Panc1 (cell line): ENCODE measurements at regions not wholly inside any gene's neighbourhood (a gene's known extent, or its start where the extent isn't known, plus 50 kb on each side); places are given as distances from the start of the nearest gene placed in this dataset.

Source experiments
- ATAC-seq: fragments of 200-7000 bp; cut with Tn5 transposase; 2 replicates; pipeline ENCODE4 v1.9.1; 2020; ENCODE audit warnings: mild to moderate bottlenecking, moderate library complexity
- BruUV-seq: library from RNA; stranded (reverse); fragments of 400-500 nt; replicated peaks from 2 replicates; lab custom pipeline; 2021; lab: Mats Ljungman, UMichigan
- CTCF ChIA-PET: fragments of 300-600 bp; sonication (Branson Sonifier 250); formaldehyde crosslinking; loops from one replicate; lab custom pipeline; 2022; ENCODE audit warnings: antibody characterized with exemption; lab: Charles Lee
- POLR2A ChIA-PET: fragments of 300-600 bp; sonication (Branson Sonifier 250); formaldehyde crosslinking; loops from one replicate; lab custom pipeline; 2022; ENCODE audit warnings: antibody characterized with exemption; lab: Charles Lee
- DNase-seq: peaks from one replicate; pipeline ENCODE4 v3.0.0-alpha.2; 2010; ENCODE audit warnings: low read depth, low spot score
- H3K27ac ChIP-seq: 2 replicates; pipeline ENCODE4 v1.5.1; 2011; ENCODE audit warnings: mild to moderate bottlenecking, low read length, inconsistent platforms
- H3K27me3 ChIP-seq: fragments of 200-500 bp; sonication (Bioruptor generic); 2 replicates; pipeline ENCODE4 v1.6.0; 2014; ENCODE audit warnings: low read length, inconsistent platforms; ENCODE audit not compliant: control insufficient read depth, insufficient read depth
- H3K36me3 ChIP-seq: fragments of 200-500 bp; sonication (Bioruptor generic); 2 replicates; pipeline ENCODE4 v1.5.1; 2014; ENCODE audit warnings: inconsistent platforms, mild to moderate bottlenecking, low read length, moderate library complexity; ENCODE audit not compliant: control insufficient read depth, insufficient read depth
- H3K4me1 ChIP-seq: 2 replicates; pipeline ENCODE4 v1.5.1; 2011; ENCODE audit warnings: inconsistent platforms, mild to moderate bottlenecking, low read length, moderate library complexity; ENCODE audit not compliant: control insufficient read depth, insufficient read depth
- H3K4me3 ChIP-seq, 2 experiments: 2 replicates each; pipeline ENCODE4 v1.5.1; 2011 to 2012; ENCODE audit warnings: low read depth in 2 of 2, low read length in 2 of 2, mild to moderate bottlenecking in 2 of 2, inconsistent platforms in 1 of 2, moderate library complexity in 1 of 2
- H3K9me3 ChIP-seq: fragments of 200-500 bp; sonication (Bioruptor generic); 2 replicates; pipeline ENCODE4 v1.5.1; 2014; ENCODE audit warnings: low read depth, mild to moderate bottlenecking, inconsistent platforms, low read length, moderate library complexity; ENCODE audit not compliant: control insufficient read depth, insufficient read depth
- POLR2AphosphoS5 ChIP-seq: IDR thresholded peaks from 2 replicates; pipeline ENCODE4 v1.6.1; 2012; ENCODE audit warnings: mild to moderate bottlenecking, low read depth, low read length, moderate library complexity
- SIN3A ChIP-seq: IDR thresholded peaks from 2 replicates; pipeline ENCODE4 v1.6.1; 2012; ENCODE audit warnings: low read depth, mild to moderate bottlenecking, low read length, moderate library complexity, borderline replicate concordance; ENCODE audit not compliant: insufficient read depth
- TCF7L2 ChIP-seq: IDR thresholded peaks from 2 replicates; pipeline ENCODE4 v1.6.1; 2011; ENCODE audit warnings: mild to moderate bottlenecking, low read depth, low read length, inconsistent platforms
- in situ Hi-C: cut with HindIII; loops from 2 replicates; pipeline ENCODE4 v1.10.0; 2016; ENCODE audit warnings: low sequenced_read_pairs, low pct_unique_long_range_greater_than_20kb
- intact Hi-C: fragments of 100-400 bp; cut with micrococcal nuclease; formaldehyde crosslinking; loops from one replicate; pipeline ENCODE4 v1.10.0; 2022; ENCODE audit not compliant: unreplicated experiment
- TF ChIP-seq, protein P1 (sequence below), 2 experiments: IDR thresholded peaks; 2 replicates each; pipeline ENCODE4 v1.6.1; 2011 to 2012; ENCODE audit warnings: low read depth in 2 of 2, control low read depth in 1 of 2, low read length in 1 of 2, mild to moderate bottlenecking in 1 of 2, moderate library complexity in 1 of 2; ENCODE audit not compliant: insufficient read depth in 1 of 2
- TF ChIP-seq, protein P2 (sequence below): fragments of 450-650 bp; IDR thresholded peaks from 2 replicates; pipeline ENCODE4 v1.5.1; 2017; ENCODE audit warnings: mild to moderate bottlenecking

DNA sequence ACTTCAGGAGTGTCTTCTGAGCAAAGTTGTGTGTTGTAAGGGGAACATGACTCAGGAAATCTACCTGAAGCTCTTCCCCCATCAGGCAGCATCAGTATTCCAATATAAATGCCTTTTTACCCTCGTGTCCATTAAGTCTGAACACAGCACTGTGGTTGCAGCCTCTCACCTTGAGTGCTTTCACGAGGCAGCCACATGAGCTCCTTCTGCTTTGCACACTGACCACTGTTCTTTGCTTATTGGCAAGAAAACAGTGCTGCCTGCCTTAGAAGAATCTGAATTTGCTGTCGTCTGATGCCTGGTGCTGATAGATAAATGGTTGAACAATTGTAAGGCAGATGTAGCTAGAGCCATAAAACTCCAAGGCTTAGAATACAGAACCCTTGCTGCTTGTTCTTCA is 139.6 kb upstream of the WDR1 start:
- no TSS peak for BruUV-seq

DNA sequence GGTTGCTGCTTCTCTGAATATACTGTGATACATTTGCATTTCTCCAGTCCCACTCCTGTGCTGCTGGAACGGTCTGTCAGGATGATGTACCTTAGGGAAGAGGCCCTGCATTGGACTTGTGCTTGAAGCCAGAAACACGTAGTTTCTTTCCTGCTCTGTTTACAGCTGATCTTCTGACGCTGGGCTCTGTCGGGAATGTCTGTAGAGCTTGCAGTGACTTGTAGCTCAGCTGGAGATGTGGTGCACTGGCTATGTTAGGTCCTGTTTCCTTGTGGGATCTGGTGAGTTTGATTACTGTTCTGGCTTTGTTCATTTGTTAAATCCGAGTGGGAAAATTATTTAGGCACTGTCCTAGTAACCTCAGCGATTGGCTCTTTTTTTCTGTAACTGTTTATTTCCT is 137.2 kb upstream of the WDR1 start:
- no TSS peak for BruUV-seq
- Histone ChIP-seq H3K36me3 (no peaks in the 10 kb centered on the region), H3K4me3 (no peak overlapping the region), H3K4me1 (no peaks in the 10 kb centered on the region), H3K27me3 (no peaks in the 10 kb centered on the region), H3K9me3 (no peaks in the 10 kb centered on the region), H3K27ac (no peak overlapping the region)
- intact Hi-C loops: no loop called here
- no peak for ATAC-seq
- no peak for DNase-seq
- POLR2A ChIA-PET: no interaction called here
- in situ Hi-C loops: no loop called here
- CTCF ChIA-PET: no interaction called here
- TF ChIP-seq TCF7L2 (no peak), POLR2AphosphoS5 (no peak), SIN3A (no peak)
- TF ChIP-seq, protein P1, sequence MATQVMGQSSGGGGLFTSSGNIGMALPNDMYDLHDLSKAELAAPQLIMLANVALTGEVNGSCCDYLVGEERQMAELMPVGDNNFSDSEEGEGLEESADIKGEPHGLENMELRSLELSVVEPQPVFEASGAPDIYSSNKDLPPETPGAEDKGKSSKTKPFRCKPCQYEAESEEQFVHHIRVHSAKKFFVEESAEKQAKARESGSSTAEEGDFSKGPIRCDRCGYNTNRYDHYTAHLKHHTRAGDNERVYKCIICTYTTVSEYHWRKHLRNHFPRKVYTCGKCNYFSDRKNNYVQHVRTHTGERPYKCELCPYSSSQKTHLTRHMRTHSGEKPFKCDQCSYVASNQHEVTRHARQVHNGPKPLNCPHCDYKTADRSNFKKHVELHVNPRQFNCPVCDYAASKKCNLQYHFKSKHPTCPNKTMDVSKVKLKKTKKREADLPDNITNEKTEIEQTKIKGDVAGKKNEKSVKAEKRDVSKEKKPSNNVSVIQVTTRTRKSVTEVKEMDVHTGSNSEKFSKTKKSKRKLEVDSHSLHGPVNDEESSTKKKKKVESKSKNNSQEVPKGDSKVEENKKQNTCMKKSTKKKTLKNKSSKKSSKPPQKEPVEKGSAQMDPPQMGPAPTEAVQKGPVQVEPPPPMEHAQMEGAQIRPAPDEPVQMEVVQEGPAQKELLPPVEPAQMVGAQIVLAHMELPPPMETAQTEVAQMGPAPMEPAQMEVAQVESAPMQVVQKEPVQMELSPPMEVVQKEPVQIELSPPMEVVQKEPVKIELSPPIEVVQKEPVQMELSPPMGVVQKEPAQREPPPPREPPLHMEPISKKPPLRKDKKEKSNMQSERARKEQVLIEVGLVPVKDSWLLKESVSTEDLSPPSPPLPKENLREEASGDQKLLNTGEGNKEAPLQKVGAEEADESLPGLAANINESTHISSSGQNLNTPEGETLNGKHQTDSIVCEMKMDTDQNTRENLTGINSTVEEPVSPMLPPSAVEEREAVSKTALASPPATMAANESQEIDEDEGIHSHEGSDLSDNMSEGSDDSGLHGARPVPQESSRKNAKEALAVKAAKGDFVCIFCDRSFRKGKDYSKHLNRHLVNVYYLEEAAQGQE (IDR thresholded peaks at IDR 0.05; ENCODE audit: insufficient read depth in 1 of 2, low read depth in 2 of 2, low read length in 1 of 2): no peak
- TF ChIP-seq, protein P2, sequence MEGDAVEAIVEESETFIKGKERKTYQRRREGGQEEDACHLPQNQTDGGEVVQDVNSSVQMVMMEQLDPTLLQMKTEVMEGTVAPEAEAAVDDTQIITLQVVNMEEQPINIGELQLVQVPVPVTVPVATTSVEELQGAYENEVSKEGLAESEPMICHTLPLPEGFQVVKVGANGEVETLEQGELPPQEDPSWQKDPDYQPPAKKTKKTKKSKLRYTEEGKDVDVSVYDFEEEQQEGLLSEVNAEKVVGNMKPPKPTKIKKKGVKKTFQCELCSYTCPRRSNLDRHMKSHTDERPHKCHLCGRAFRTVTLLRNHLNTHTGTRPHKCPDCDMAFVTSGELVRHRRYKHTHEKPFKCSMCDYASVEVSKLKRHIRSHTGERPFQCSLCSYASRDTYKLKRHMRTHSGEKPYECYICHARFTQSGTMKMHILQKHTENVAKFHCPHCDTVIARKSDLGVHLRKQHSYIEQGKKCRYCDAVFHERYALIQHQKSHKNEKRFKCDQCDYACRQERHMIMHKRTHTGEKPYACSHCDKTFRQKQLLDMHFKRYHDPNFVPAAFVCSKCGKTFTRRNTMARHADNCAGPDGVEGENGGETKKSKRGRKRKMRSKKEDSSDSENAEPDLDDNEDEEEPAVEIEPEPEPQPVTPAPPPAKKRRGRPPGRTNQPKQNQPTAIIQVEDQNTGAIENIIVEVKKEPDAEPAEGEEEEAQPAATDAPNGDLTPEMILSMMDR: no peak

More for the DNA sequence above, 139.6 kb upstream of the WDR1 start:
- H3K36me3 ChIP-seq: no peaks in the 10 kb centered on the region
- H3K27ac ChIP-seq: no peak overlapping the region
- TF ChIP-seq TCF7L2 (no peak), POLR2AphosphoS5 (no peak), SIN3A (no peak)
- TF ChIP-seq, protein P1 (IDR thresholded peaks at IDR 0.05; ENCODE audit: insufficient read depth in 1 of 2, low read depth in 2 of 2, low read length in 1 of 2): no peak
- TF ChIP-seq, protein P2: no peak
- ChIA-PET CTCF (no interaction called here), POLR2A (no interaction called here)
- no peaks in the 10 kb centered on the region for H3K27me3 ChIP-seq
- H3K4me1 ChIP-seq: no peaks in the 10 kb centered on the region
- in situ Hi-C loops (no loop called here), intact Hi-C loops (no loop called here)
- no peak for ATAC-seq
- H3K9me3 ChIP-seq: no peaks in the 10 kb centered on the region
- no peak for DNase-seq
- no peak overlapping the region for H3K4me3 ChIP-seq
